DMS 273 (cell line): ENCODE measurements at regions not wholly inside any gene's neighbourhood (a gene's known extent, or its start where the extent isn't known, plus 50 kb on each side); places are given as distances from the start of the nearest gene placed in this dataset.
A peak's percentile ranks its signal among the peaks of the same experiment; 100 is the strongest.

Source experiments
- DNase-seq: peaks from one replicate; lab custom pipeline; 2025; ENCODE audit not compliant: unreplicated experiment; lab: John Stamatoyannopoulos, UW

DNA sequence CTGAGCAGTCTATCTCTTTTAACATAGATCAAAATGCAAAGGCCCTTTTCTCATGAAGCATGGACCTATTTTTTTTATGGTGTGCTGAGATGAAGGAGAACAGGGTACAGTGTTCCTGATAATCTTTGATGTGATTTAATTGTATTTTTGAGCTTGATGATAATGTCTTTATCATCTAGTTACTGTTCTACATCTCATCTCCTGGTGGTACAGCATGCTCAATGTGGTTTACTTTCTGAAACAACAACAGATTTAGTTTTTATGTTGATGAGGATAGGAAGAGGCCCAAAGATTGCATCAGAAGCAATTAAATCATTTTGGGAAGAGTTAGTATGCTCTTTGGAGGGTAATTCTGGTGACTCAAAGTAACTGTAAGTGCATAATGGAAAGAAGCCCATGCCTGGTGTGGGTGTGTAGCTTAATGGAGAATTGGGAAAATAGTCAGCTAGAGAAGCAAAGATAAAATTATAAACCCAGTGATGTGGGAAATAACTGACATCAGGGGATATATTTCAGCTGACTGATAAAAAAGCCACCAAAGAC lies 123.0 kb upstream of the KCNN2 start:
- DNase-seq: no peak

DNA sequence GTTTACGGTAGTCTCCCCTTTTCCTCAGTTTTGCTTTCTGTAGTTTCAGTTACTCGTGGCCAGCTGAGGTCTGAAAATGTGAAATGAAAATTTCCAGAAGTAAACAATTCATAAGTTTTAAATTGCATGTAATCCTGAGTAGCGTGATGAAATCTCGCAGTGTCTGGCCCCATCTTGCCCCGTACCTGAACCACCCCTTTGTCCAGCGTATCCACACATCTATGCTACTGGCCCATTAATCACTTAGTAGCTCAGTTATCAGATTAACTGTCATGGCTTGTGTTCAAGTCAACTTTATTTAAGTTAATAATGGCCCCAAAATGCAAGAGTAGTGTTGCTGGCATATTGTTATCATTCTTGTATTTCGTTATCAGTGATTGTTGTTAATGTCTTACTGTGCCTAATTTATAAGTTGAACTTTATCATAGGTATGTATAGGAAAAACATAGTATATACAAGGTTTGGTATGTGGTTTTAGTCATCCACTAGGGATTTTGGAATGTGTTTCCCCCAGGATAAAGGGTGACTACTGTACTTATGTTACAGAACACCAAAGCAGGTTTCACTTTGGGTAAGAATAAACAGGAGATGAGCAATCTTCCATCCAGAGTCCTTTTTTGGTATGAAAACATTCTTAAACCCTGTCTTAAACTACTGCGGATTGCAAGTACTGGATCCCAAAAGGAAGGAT lies 118.4 kb upstream of the KCNN2 start:
- DNase-seq: no peak

DNA sequence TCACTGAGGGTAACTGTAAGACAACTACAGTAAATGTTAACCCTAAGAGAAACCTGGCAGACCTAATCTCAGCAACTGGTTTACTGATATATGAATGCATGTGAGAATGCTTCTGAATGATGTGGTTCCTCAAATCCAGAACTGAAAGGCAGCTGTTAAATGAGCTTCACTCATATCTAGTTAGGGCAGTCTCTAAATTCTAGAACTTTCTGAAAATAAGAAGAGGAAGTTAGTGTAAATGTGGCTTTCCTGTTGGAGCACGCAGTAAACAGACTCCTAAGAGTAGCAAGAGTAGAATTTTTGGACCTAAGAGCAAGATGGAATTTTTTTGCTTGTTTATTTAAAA lies 117.9 kb upstream of the KCNN2 start:
- DNase-seq: no peak

DNA sequence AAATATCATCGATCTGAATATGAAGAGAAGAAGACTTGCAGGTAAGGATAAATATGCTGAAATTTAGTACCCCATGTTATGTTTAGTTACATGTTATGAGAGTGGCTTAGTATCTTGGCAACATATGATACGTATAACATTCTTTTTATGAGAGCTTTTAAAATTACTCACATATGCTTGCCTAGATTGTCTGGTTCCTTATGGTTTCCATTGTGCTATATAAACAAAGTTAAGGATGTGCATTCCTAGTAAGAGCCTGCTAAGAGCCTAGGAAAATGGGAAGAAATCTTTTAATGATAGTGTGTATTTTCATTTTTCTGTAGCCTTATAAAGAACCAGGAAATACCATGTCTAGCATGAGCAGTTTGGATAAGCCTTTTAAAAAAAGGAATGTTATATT lies 112.0 kb upstream of the KCNN2 start:
- no peak for DNase-seq

DNA sequence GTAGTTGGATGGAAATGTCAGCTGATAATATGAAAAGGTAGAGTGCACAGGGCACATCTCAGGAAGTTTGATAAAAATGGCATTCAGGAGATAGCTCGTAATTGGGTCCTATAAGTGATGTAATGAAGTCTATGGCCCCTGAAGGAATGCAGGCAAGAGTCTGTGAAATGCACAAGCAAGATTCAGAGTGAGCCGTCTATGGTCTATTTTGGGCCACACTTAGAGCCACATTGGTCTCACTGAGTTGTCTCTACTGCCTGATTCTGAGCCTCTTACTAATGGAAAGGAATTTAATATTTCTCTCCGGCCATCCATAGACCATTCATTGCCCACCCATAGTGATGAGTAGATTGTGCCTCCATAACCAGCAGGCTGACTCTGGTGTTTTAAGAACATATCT lies 111.3 kb upstream of the KCNN2 start:
- DNase-seq: no peak

DNA sequence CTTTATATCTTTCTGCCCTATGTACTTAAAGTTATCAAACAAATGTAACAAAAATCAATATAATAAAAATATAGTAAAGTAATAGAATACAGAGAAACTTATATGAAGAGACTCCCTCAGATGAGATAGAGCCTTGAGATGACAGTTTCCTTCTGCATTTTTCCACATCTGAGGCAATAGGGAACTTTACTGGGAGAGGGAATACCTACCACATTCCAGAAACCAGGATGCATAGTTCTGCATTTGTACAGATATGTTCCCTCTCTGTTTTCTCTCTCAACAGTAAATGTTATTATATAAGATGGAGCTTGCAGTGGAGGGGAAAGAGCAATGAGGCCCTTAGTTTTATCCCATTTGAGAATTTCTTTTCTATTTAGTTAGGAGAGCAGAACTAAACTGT lies 109.6 kb upstream of the KCNN2 start:
- no peak for DNase-seq

DNA sequence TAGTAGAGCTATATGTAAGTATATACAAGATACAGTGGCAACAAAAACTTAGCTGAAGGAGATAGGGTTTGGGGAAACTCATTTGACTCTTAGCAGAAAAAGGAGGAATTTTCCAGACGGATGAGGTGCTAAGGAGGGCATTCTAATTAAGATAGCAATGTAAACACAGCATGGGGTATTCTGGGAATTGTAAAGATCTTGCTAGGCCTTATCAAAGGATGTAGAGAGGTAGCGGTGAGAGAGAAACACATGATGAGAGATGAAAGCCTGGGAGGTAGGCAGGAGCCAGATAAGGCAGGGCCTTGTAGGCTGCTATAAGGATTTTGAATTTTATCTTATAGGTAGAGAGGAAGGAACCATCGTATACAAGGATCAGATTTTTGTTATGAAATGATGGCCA lies 106.6 kb upstream of the KCNN2 start:
- no peak for DNase-seq

DNA sequence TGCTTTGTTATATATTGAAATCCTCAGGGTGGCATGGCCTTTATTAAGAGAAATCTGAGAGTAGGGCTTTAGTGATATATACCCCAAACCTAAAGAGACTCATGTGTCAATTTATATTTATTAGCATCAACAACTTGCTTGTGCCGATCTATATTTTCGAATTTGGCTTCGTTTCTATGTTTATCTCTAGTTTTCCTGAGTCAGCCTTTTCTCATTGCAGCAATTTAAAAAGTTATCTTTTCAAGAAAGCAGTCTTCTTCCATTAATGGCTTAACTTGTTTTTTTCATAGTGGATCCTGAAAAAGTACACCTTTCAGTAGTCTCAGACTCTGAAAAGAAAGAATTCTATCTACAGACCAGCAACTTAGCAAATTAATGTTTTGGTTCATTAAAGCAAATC lies 99.9 kb upstream of the KCNN2 start:
- no peak for DNase-seq

DNA sequence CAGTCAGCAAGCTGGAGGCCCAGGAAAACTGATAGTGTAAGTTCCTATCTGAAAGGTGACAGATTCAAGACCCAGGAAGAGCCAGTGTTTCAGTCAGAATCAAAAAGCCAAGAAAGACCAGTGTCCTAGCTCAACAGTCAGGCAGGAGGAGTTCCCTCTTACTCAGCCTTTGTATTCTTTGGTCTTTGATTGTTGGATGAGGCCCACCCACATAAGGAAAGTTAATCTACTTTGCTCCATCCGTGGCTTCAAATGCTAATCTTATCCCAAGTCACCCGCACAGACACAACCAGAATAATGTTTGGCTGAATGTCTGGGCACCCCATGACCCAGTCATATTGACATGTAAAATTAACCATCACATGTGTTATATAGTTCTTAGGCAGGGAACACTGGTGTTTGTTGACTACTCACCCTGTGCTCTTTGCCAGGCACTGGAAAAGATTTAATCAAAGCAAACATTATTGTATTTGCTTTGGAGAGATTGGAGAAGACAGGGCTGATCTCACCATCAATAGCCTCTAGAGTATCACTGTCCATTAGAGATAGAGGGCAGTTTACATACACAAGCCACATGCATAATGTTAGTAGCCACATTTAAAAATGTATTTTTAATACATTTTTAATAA lies 96.3 kb upstream of the KCNN2 start:
- DNase-seq: no peak

DNA sequence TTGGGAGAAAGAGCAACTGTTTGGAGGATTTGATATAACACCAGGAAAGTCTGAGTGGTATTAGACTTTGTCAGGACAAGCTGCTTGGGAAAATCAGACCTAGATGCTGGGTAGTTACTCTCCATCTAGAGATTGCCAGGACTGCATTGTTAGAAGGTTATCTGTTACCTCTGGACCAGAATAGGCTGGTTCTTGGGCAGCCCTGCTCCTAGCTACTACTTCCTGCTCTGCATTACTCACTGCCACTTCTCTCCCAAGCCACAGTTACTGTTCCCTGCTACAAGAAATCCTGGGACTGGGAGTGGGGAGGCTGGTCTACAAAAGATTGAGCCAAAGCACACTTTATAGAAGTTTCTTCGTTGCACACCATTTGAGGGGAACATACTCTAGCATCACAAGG lies 95.5 kb upstream of the KCNN2 start:
- DNase-seq: no peak

DNA sequence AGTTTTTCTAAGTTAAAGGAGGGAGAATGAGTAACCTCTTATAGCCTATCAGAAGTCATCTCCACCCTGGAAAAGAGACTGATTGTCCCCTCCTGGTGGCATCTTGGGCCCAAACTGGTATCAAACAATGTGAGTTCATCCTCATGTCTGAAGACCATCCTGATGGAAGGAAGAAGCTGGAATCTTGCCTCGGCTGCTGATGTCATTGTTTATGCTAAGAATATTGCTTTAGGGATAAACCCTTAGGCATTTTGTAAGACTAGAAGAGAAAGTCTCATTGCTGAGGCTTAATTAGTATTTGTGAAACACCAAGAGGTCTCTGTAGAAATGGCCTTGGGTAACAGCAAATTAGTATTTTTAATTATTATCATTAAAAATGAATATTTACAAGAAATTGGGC lies 65.7 kb upstream of the KCNN2 start:
- DNase-seq: no peak

DNA sequence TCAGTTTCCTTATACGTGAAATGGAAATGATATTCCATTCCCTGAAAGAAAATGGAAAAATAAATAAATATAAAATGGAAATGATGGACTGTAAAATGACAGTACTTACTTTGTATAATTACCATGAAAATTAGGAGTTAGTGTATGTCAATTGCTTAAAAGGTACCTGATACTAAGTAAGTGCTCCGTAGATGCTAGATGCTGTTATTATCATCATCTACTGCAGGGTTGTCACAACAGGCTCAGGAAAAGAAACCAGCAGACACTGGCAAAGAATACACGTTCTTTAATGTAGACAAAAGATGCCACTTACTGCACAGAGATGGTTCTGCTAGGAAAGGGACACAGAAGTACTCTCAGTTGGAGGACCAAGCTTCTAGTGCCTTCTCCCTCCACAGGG lies 64.0 kb upstream of the KCNN2 start:
- no peak for DNase-seq

DNA sequence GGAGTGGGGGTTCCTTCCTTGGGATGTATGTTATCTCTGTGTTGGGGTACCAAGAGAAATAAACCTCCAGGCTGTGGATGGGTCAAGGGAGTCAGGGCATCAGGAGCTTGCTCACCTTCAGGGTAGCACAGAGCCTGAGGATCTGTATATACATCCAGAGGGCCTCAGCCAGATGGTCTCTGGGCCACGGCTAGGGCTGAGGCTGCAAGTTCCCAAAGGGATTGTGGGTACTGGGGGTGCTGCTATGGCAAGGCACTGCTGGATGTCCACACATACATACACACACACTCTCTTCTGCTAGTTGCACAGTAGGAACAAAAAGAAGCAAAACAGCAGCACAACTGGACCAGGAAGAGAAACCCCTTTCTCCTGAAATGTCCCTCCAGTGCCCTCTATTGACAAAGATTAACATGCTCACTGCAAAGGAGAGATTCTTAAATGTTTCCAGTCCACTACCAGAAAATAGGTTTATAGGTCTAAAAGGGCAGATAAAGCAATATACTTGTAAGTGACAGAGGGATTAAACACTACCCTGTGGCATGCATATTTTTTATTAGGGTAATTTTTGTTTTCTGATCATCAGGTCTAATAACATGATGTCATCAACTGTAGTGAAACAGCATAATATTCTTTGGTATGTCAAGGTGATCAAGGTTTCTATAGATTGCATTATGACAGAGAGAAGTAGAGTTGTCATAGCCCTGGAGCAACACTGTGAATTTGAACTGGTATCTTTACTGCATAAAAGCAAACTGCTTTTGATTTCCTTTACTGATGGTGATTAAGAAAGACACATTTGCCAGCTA lies 56.3 kb upstream of the KCNN2 start:
- peak; percentile 28 for DNase-seq

DNA sequence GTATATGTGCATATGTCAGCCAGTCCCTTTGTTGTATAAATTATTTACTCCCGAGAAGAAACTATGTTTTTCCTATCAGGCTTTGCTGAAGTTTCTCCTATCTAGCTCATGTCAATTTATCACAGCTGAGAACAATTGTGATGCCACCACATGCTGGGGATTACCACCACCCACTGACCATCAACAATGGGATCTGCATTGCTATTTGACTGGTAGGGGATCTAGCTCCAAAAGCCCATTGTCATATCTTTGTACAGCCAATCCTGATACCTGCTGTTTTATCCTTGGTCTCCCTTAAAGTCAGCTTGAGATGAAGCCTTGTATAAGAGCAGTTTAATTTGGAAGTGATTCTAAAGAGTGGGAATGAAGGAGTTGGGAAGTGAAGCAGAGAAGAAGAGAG lies 53.9 kb upstream of the KCNN2 start:
- no peak for DNase-seq

DNA sequence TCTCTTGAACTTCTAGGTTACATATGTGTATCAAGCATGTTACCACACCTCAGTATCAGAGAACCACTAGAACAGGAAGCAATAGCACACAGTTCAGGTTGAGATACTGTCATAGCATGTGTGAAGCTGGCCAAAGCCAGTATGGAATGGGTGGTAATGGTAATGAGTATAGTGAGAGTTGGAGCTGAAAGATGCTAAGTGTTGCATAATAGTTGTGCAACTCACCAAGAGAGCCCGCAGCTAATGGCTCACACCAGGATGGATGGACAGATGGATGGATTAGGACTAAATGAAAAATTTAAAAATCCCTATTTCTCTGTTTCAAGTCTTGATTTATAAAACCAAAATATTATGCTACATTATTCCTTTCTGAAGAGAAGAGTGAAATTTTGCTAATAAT lies 53.4 kb upstream of the KCNN2 start:
- no peak for DNase-seq

DNA sequence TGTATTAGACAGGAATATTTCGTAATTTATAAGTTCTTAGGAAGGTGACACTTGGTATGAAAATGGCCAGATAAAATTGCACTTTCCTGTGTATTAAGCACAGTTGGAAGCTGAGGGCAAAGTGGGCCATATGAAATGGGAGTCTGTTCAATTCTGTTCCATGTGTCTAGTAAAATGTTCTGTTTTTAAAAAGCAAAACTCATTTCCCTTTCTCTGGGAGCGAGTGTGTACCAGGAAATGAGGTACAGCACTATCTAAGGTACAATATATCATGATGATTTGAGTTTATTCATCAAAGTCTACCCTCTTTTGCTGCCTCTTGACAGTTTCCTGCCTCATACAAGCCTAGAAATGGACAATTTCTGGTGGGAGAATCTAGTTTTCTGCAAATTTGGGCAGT lies 51.2 kb upstream of the KCNN2 start:
- DNase-seq: no peak

DNA sequence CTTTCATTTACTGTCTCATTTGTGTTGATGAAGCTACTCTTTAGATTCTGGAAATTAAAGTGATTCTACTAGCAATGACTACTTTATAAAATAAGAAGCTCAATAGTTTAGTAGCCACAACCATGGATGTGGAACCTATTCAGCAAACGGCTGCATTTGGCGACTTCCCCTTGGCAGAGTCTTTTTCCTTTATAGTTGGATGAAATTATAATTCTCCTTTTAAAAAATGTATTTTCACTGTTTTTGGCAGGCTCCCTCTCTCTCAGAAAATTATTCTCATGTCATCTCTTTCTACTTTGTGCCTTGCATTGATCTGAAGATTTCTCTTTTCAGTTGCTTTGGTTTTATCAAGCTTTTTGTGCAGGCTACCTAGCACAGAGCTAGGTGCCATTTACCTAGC lies 50.6 kb upstream of the KCNN2 start:
- DNase-seq: no peak

DNA sequence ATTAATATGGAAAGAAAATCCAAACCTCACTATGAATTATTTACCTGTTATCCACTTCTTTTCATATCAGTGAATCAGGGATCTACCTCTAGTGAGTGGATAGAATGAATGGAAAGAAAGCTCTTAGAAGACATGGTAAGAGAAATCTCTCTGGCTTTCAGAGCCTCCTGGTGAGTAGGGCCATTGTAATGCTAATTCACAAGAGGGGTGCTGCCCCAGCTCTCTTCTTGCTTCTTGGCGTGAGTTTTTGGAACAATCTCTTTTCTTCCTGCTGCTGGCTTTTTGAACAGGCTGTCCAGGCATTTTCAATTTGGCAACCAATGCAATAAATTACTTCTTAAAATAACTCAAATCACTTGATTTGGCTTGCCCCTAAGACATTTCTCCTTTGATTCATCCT lies 49.9 kb upstream of the KCNN2 start:
- DNase-seq: no peak
